ENCODE measurements at regions not wholly inside any gene's neighbourhood (a gene's known extent, or its start where the extent isn't known, plus 50 kb on each side); places are given as distances from the start of the nearest gene placed in this dataset.

DNA sequence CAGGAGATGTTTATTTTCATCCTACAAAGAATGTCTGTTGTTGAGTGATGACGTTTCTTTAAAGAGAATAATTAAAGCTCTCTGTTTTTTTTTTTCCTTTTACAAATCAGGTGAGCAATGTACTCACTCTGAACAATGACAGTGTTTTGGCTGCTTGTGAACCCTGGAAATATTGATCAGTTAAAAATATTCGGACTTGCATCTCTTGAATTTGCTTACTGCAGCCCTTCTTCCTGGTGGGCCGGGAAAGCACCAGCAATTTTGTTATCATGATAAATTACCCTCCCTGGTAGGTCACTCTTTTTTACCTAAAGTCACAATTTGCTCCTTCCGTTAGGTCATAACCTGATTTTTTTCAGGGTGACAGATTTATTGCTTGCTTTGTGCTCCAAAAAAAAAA is 72.3 kb upstream of the NR5A2 start:
- DNase-seq (ENCODE audit: low read depth), result no peak
- no peak overlapping the region for H3K4me3 ChIP-seq (ENCODE audit: low read depth, low read length)
- TF ChIP-seq, protein P1, sequence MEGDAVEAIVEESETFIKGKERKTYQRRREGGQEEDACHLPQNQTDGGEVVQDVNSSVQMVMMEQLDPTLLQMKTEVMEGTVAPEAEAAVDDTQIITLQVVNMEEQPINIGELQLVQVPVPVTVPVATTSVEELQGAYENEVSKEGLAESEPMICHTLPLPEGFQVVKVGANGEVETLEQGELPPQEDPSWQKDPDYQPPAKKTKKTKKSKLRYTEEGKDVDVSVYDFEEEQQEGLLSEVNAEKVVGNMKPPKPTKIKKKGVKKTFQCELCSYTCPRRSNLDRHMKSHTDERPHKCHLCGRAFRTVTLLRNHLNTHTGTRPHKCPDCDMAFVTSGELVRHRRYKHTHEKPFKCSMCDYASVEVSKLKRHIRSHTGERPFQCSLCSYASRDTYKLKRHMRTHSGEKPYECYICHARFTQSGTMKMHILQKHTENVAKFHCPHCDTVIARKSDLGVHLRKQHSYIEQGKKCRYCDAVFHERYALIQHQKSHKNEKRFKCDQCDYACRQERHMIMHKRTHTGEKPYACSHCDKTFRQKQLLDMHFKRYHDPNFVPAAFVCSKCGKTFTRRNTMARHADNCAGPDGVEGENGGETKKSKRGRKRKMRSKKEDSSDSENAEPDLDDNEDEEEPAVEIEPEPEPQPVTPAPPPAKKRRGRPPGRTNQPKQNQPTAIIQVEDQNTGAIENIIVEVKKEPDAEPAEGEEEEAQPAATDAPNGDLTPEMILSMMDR (conservative IDR thresholded peaks at IDR 0.05; ENCODE audit: low read depth, low read length), result no peak

DNA sequence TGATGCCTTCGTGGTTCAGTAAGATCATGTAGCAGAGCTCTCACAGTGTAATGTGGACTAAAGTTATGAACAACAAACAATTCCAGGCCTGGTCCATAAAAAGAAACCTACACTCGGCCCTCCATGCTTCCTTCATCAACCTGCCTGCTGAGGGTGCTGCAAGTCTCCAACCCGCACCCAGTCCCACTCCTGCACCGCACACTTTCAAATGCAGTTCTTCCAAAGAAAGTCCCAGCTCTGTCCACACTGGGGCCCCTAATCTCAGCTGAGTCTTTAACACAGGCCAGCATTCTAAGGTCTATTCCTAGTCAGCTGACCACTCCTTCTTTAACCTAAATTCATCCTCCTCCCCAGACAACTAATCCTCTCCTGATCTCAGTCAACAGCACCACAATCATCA is 71.5 kb upstream of the NR5A2 start:
- TF ChIP-seq, protein P1 (conservative IDR thresholded peaks at IDR 0.05; ENCODE audit: low read depth, low read length), result no peak
- no peak for DNase-seq (ENCODE audit: low read depth)
- H3K4me3 ChIP-seq (ENCODE audit: low read depth, low read length), result no peak overlapping the region

DNA sequence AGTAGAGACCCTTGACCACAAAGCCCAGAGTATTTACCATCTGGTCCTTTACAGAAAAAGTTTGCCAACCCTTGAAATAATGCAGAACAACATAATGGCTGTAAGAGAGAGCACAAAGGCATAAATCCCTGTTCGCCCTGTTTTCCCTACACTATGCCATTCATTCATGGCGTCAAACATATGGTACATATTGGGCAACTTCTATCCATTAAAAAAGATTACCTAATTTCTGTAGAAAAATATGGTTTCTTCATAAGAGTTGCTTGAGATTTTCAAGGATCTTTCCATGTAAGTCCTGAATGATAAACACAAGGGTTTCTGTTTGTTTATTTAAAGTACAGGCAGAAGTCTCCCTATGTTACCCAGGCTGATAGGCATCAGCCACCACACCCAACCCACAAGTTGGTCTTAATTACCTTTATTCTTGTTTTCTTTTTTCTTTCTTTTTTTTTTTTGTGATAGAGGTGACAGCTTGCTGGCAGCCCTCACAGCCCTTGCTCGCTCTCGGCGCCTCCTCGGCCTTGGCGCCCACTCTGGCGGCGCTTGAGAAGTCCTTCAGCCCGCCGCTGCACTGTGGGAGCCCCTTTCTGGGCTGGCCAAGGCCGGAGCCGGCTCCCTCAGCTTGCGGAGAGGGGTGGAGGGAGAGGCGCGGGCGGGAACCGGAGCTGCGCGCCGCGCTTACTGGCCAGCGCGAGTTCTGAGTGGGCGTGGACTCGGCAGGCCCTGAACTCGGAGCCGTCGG is 68.3 kb upstream of the NR5A2 start:
- no peak overlapping the region for H3K4me3 ChIP-seq (ENCODE audit: low read depth, low read length)
- no peak for DNase-seq (ENCODE audit: low read depth)
- TF ChIP-seq, protein P1 (conservative IDR thresholded peaks at IDR 0.05; ENCODE audit: low read depth, low read length), result no peak

DNA sequence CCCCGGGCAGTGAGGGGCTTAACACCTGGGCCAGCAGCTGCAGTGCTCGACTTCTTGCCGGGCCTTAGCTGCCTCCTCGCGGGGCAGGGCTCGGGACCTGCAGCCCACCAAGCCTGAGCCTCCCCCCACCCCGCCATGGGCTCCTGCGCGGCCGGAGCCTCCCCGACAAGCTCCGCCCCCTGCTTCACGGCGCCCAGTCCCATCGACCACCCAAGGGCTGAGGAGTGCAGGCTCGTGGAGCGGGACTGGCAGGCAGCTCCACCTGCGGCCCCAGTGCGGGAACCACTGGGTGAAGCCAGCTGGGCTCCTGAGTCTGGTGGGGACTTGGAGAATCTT is 67.8 kb upstream of the NR5A2 start:
- TF ChIP-seq, protein P1 (conservative IDR thresholded peaks at IDR 0.05; ENCODE audit: low read depth, low read length), result no peak
- DNase-seq (ENCODE audit: low read depth), result no peak

DNA sequence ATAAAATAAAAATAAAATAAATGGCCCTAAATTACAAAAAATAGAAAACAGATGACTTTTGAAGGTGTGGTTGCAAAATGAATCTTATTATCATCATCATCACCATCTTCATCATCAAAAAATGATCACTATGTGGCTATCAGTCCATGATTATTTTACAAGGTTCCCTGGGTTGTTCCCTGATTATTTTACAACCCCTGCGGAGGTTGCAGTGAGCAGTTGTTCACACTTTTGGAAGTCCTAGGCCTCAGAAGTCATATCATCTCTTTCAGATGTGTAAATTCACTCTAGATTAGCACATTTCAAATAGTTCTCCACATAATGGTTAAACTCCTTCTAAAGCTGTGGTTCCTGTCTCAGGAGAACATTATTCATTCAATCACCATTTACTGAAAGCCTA is 57.4 kb upstream of the NR5A2 start:
- TF ChIP-seq, protein P1 (conservative IDR thresholded peaks at IDR 0.05; ENCODE audit: low read depth, low read length), result no peak
- DNase-seq (ENCODE audit: low read depth), result no peak
- H3K4me3 ChIP-seq (ENCODE audit: low read depth, low read length), result no peak overlapping the region

More for the DNA sequence above, 67.8 kb upstream of the NR5A2 start:
- H3K4me3 ChIP-seq (ENCODE audit: low read depth, low read length), result no peak overlapping the region

DNA sequence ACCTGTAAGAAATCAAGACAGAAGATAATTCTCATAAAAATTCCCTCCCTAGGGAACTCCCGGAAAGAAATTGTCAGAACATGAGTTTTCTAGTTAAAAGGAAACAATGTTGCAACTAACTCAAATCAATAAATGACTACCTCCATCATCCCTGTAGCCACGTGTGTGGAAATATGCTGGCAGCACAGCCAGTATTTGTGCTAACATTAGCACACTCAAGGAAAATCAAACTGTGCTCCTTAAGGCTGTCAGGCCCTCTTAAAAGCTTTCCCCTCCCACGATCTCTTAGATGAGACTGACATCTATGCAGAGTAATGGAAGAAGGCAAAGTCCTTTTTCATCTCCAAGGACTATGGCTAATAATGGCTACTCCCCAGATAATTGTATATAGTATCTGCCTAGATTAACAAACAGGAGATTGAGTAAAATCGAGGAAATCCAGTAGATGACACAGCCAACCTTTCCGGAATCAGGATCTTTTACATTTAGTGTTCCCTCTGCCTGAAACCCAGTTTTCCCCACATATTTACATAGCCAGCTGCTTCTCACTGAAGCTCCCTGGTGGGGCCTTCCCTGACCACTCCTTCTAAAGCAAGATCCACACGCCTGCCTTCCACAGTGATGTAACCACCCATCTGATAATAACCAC is 50.9 kb upstream of the NR5A2 start:
- TF ChIP-seq, protein P1 (conservative IDR thresholded peaks at IDR 0.05; ENCODE audit: low read depth, low read length), result no peak
- DNase-seq (ENCODE audit: low read depth), result no peak
- no peak overlapping the region for H3K4me3 ChIP-seq (ENCODE audit: low read depth, low read length)

Data from epithelial cell of proximal tubule (primary cell).